ENCODE measurements at regions not wholly inside any gene's neighbourhood (a gene's known extent, or its start where the extent isn't known, plus 50 kb on each side); places are given as distances from the start of the nearest gene placed in this dataset.

GRCh38 chr1:4093856-4094565 is 193.9 kb upstream of the C1orf174 start:
- intact Hi-C loops (cut with DNase I), result no loop called here
- peak in 1 of 42 donors; percentile 18 for DNase-seq

DNA sequence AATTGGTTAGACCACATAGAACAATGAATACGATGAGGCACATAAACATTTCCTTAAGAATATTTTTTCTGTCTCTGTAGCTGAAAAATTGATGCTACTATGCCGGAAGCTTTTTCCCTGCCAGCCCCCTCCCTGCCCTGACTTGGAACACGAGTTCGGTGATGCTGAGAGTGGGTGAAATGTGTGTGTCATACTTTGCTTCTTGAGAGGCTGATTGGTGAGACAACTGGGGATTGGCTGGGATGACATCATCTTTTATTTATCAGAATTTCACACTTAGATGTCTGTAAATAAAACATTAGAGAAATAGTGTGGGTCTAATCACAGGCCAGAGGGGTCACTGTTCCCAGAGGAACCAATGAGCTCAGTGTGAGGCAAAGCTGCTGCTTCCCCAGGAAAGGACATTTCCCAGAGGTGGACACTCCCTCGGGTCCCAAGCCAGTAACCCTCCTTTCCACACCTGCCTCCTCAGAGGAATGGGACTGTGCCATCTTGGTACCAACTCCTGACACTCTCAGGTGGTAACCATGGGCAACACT is 195.4 kb upstream of the C1orf174 start:
- intact Hi-C loops (cut with DNase I), result no loop called here
- DNase-seq, result peak in 2 of 42 donors; percentile 18 to 37

GRCh38 chr1:4101459-4102161 is 201.5 kb upstream of the C1orf174 start:
- intact Hi-C loops (cut with DNase I), result no loop called here
- peak in 27 of 42 donors; percentile 3 to 78 (median 38) for DNase-seq

- intact Hi-C loops (cut with DNase I), result no loop called here
- peak in 1 of 42 donors; percentile 16 for DNase-seq
Observed at GRCh38 chr1:4105300-4105880, 205.3 kb upstream of the C1orf174 start.

DNA sequence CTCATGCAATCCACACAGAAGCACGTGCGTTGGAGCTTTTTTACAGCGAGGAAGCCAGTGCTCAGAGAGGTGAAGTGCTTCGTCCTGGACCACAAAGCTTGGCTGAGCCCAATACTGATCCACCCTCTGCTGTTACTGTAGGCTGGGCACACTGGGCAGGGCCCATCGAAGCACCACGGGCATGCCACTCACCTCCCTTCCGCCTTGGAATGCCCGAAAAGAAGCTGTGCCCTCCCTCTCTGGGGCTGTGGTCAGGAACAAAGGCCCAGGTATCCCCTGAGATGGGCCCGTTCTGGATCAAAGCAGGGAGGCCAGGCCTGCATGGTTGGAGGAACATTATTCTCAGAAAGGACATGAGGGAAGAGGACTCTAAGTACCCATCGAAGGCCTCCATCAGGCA is 206.7 kb upstream of the C1orf174 start:
- intact Hi-C loops (cut with DNase I), result no loop called here
- DNase-seq, result peak in 1 of 42 donors; percentile 3

- intact Hi-C loops (cut with DNase I), result no loop called here
- peak in 1 of 42 donors; percentile 1 for DNase-seq
Observed at GRCh38 chr1:4107291-4107690, 207.2 kb upstream of the C1orf174 start.

GRCh38 chr1:4108331-4108730 is 208.3 kb upstream of the C1orf174 start:
- intact Hi-C loops (cut with DNase I), result no loop called here
- DNase-seq, result no peak

GRCh38 chr1:4108758-4109627 is 208.9 kb upstream of the C1orf174 start:
- DNase-seq, result peak in 2 of 42 donors; percentile 4 to 19
- intact Hi-C loops (cut with DNase I), result no loop called here

DNA sequence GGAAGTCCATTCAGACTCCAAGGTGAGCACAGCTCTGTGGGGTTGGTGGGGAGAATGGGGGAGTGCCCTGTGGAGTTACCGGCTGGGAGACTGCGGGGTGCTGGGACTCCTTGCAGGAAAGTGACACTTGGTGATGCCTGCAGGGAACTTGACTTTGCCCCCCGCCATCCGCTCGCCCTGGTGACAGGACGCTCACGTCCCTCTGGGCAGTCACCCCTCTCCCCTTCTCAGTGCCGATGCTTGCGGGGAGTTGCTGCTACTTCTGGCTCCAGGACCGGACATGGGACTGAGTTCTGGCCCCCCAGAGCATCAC is 209.5 kb upstream of the C1orf174 start:
- peak in 2 of 42 donors; percentile 3 to 8 for DNase-seq

GRCh38 chr1:4110888-4111287 is 210.8 kb upstream of the C1orf174 start:
- peak in 3 of 42 donors; percentile 4 to 24 (median 21) for DNase-seq
- intact Hi-C loops (cut with DNase I), result no loop called here

More for the DNA sequence above, 209.5 kb upstream of the C1orf174 start:
- intact Hi-C loops (cut with DNase I), result no loop called here

- no peak for DNase-seq
- intact Hi-C loops (cut with DNase I), result no loop called here
Observed at GRCh38 chr1:4113897-4114296, 213.8 kb upstream of the C1orf174 start.

DNA sequence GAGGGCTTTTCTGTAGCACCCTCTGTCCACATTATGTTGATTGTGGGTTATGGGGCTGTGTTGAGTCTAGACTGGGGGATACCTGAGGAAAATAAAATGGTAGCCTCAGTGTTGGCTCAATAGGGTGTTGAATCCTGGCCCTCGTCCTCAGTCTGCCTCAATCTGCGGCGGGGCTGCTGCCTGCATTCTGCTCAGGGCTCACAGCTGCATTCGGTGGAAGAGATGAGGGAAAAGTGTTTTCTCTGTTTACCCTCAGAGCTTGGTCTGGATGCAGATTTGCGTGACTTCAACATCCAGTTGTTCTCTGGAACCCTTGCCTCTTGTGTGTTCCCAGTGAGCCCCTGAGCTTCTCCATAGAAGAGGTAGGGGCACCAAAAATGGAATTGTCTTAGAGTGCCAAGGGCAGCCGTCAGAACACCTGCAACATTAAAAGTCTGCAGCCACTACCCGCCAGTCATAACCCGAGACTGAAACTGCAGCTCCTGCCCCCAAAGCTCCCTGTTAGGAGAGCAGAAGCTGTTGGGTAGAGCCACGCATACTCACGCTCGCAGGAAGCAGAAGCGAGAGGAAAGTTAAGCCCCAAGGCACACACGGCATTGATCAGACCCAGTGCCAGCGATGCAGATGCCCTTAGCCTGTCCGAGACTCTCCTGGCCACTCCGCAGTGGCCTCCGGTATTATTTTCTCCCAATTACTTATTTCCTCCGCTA is 215.3 kb upstream of the C1orf174 start:
- intact Hi-C loops (cut with DNase I), result no loop called here
- peak in 3 of 42 donors; percentile 4 to 15 (median 7) for DNase-seq

DNA sequence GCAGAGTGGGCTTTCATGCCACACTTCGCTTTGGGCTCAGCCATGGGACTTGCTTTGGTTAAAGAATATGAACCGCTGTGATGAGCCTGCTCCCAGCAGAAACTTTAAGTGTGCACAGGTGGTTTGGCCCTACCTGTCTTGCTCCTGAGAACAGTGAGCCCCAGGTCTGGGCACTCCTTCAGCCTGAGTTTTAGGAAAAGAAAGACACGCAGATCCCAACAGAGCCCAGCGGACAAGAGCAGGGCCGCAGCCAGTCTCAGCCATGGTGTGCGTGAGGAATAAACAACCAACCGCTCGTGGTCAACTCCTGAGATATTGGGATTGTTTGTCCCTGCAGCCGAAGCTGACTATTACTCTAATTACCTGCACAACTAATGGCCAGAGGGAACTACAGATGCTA is 217.1 kb upstream of the C1orf174 start:
- peak in 3 of 42 donors; percentile 5 to 20 (median 15) for DNase-seq
- intact Hi-C loops (cut with DNase I), result no loop called here

- peak in 5 of 42 donors; percentile 1 to 21 (median 10) for DNase-seq
- intact Hi-C loops (cut with DNase I), result no loop called here
Observed at GRCh38 chr1:4118746-4119515, 218.9 kb upstream of the C1orf174 start.

DNA sequence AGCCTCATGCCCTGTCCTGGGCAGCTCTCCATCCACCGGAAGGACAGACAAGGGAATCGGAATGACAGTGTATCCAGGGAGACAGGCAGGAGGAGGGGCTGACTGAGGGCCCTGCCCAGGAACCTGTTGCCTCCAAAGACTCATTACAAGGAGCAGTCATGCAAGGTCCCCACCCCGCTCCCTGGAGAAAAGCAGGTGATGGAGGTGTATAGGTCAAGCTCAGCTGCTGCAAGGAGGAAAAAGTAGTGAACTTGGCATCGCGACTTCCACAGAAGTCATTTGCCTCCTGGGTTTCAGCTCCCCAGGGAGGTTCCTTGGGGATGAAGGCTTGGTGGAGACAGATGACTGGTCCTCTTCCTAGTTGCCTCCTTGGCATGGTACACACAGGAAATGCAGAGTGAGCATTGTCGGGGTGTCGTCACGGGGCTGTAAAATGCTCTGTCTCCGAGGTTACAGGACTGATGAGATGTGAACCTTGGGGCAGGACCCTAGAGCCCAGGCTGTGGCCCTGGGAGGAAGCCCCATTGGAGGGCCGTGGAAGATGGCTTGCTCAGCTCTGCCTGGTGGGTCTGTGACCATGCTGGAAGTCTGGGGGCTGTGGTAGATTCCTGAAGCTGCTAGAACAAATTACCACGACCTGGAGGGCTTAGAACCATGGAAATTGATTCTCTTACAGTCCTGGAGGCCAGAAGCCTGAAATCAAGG is 219.6 kb upstream of the C1orf174 start:
- intact Hi-C loops (cut with DNase I), result no loop called here
- DNase-seq, result peak in 5 of 42 donors; percentile 3 to 26 (median 11)

DNA sequence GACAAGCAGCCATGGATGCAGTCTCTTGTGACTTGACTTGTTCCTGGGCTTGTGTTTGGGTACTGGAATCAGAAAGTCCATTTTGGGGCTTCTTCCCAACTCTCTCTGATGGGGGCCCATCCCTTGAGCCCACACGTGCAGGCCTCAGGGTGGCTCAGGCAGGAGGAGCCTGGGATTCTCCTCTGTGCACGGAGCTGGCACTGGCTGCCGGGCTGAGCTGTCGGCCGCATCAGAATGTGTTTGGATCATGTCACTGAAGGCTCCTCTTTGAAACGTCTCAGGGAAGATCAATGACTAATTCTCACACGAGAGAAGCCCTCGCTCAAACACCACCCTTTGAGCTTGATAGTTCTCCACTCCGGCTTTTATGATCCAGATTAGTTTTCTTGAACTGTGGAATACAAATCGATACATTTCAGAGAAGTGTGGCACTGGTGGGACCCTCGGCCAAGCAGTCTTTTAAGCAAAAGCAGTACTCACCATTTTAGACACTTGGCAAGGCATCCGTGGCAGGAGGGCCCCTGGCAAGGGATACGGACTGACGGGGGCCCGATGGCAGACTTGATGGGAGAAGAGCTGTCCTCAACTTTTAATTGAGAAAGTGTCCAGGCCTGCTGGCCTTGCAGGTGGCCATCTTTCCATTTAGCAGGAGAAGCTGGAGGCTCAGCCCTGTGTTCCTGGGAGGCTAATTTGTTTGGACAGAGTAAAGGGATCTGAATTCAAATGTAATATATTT is 220.7 kb upstream of the C1orf174 start:
- intact Hi-C loops (cut with DNase I), result no loop called here
- peak in 9 of 42 donors; percentile 13 to 43 (median 21) for DNase-seq

Measured in head of caudate nucleus (tissue), 42 donors.